Memory B cell (primary cell): ENCODE measurements at regions not wholly inside any gene's neighbourhood (a gene's known extent, or its start where the extent isn't known, plus 50 kb on each side); places are given as distances from the start of the nearest gene placed in this dataset.

ENCODE experiments used
- ATAC-seq: fragments of 150-1000 bp; cut with Tn5 transposase; 2 replicates; pipeline ENCODE4 v1.10.0; 2021; ENCODE audit warnings: low read depth, mild to moderate bottlenecking, moderate library complexity
- DNase-seq, 2 donors: peaks; one replicate each; pipeline ENCODE4 v3.0.0; 2022; ENCODE audit warnings: low spot score in 2 of 2
- H3K27ac Mint-ChIP-seq: one replicate; pipeline ENCODE4 v1.8.0; 2022; ENCODE audit warnings: mild to moderate bottlenecking, moderate library complexity, mixed read lengths
- H3K27me3 Mint-ChIP-seq: one replicate; pipeline ENCODE4 v1.8.0; 2022; ENCODE audit warnings: mixed read lengths
- H3K36me3 Mint-ChIP-seq: one replicate; pipeline ENCODE4 v1.8.0; 2022; ENCODE audit warnings: mild to moderate bottlenecking, mixed read lengths
- H3K4me1 Mint-ChIP-seq: one replicate; pipeline ENCODE4 v1.8.0; 2022; ENCODE audit warnings: mixed read lengths
- H3K4me3 Mint-ChIP-seq: one replicate; pipeline ENCODE4 v1.8.0; 2022; ENCODE audit warnings: mild to moderate bottlenecking, moderate library complexity, mixed read lengths
- H3K9me3 Mint-ChIP-seq: one replicate; pipeline ENCODE4 v1.8.0; 2022; ENCODE audit warnings: mixed read lengths

- Mint-ChIP-seq H3K27me3 (no peaks in the 10 kb centered on the region), H3K36me3 (no peaks in the 10 kb centered on the region), H3K9me3 (peaks cover 7% of the 10 kb centered on the region), H3K4me1 (no peaks in the 10 kb centered on the region), H3K27ac (no peak overlapping the region), H3K4me3 (no peak overlapping the region)
- DNase-seq (no peak), ATAC-seq (no peak)
Observed at GRCh38 chr4:136810626-136811025, 721.7 kb downstream of the PCDH18 start.

GRCh38 chr4:136806844-136807243, 725.5 kb downstream of the PCDH18 start:
- ATAC-seq (no peak), DNase-seq (no peak)
- Mint-ChIP-seq H3K4me1 (no peaks in the 10 kb centered on the region), H3K4me3 (no peak overlapping the region), H3K9me3 (peaks cover 9% of the 10 kb centered on the region), H3K27me3 (no peaks in the 10 kb centered on the region), H3K36me3 (no peaks in the 10 kb centered on the region), H3K27ac (no peak overlapping the region)

- ATAC-seq, result no peak
- Mint-ChIP-seq H3K4me3 (no peak overlapping the region), H3K36me3 (no peaks in the 10 kb centered on the region)
Observed at GRCh38 chr4:136805617-136806016, 726.7 kb downstream of the PCDH18 start.

GRCh38 chr4:136803433-136803832, 728.9 kb downstream of the PCDH18 start:
- H3K27ac Mint-ChIP-seq, result no peak overlapping the region
- H3K27me3 Mint-ChIP-seq, result no peaks in the 10 kb centered on the region
- H3K4me1 Mint-ChIP-seq, result no peaks in the 10 kb centered on the region
- ATAC-seq, result no peak
- H3K4me3 Mint-ChIP-seq, result no peak overlapping the region
- H3K36me3 Mint-ChIP-seq, result no peaks in the 10 kb centered on the region
- DNase-seq, result no peak
- H3K9me3 Mint-ChIP-seq, result peaks cover 7% of the 10 kb centered on the region

More at GRCh38 chr4:136805617-136806016, 726.7 kb downstream of the PCDH18 start:
- peaks cover 9% of the 10 kb centered on the region for H3K9me3 Mint-ChIP-seq
- no peak for DNase-seq
- no peaks in the 10 kb centered on the region for H3K4me1 Mint-ChIP-seq
- no peak overlapping the region for H3K27ac Mint-ChIP-seq
- H3K27me3 Mint-ChIP-seq, result no peaks in the 10 kb centered on the region

- Mint-ChIP-seq H3K36me3 (no peaks in the 10 kb centered on the region), H3K4me3 (no peak overlapping the region), H3K27me3 (no peaks in the 10 kb centered on the region), H3K4me1 (no peaks in the 10 kb centered on the region), H3K27ac (no peak overlapping the region), H3K9me3 (peaks cover 1% of the 10 kb centered on the region)
- ATAC-seq, result no peak
- no peak for DNase-seq
Observed at GRCh38 chr4:136800248-136800647, 732.0 kb downstream of the PCDH18 start.

GRCh38 chr4:136796953-136797352, 735.3 kb downstream of the PCDH18 start:
- H3K4me1 Mint-ChIP-seq, result no peaks in the 10 kb centered on the region
- H3K27ac Mint-ChIP-seq, result no peak overlapping the region
- DNase-seq (no peak), ATAC-seq (no peak)
- no peaks in the 10 kb centered on the region for H3K27me3 Mint-ChIP-seq
- no peaks in the 10 kb centered on the region for H3K9me3 Mint-ChIP-seq
- H3K4me3 Mint-ChIP-seq, result no peak overlapping the region
- H3K36me3 Mint-ChIP-seq, result no peaks in the 10 kb centered on the region

GRCh38 chr4:136793848-136794247, 738.4 kb downstream of the PCDH18 start:
- DNase-seq (no peak), ATAC-seq (no peak)
- Mint-ChIP-seq H3K36me3 (no peaks in the 10 kb centered on the region), H3K4me1 (no peaks in the 10 kb centered on the region), H3K4me3 (no peak overlapping the region), H3K9me3 (no peaks in the 10 kb centered on the region), H3K27ac (no peak overlapping the region), H3K27me3 (no peaks in the 10 kb centered on the region)

- no peaks in the 10 kb centered on the region for H3K36me3 Mint-ChIP-seq
- H3K4me3 Mint-ChIP-seq, result no peak overlapping the region
- H3K27ac Mint-ChIP-seq, result no peak overlapping the region
- DNase-seq (no peak), ATAC-seq (no peak)
- H3K27me3 Mint-ChIP-seq, result no peaks in the 10 kb centered on the region
- H3K4me1 Mint-ChIP-seq, result no peaks in the 10 kb centered on the region
- H3K9me3 Mint-ChIP-seq, result peaks cover 5% of the 10 kb centered on the region
Observed at GRCh38 chr4:136784326-136784725, 748.0 kb downstream of the PCDH18 start.

GRCh38 chr4:136769717-136770116, 762.6 kb downstream of the PCDH18 start:
- H3K4me1 Mint-ChIP-seq, result no peaks in the 10 kb centered on the region
- DNase-seq (no peak), ATAC-seq (no peak)
- peaks cover 1% of the 10 kb centered on the region for H3K9me3 Mint-ChIP-seq
- no peaks in the 10 kb centered on the region for H3K27me3 Mint-ChIP-seq
- H3K27ac Mint-ChIP-seq, result no peak overlapping the region
- H3K4me3 Mint-ChIP-seq, result no peak overlapping the region
- no peaks in the 10 kb centered on the region for H3K36me3 Mint-ChIP-seq

GRCh38 chr4:136768925-136769275, 763.4 kb downstream of the PCDH18 start:
- DNase-seq (no peak), ATAC-seq (no peak)
- Mint-ChIP-seq H3K9me3 (peaks cover 1% of the 10 kb centered on the region), H3K36me3 (no peaks in the 10 kb centered on the region), H3K4me1 (no peaks in the 10 kb centered on the region), H3K27me3 (no peaks in the 10 kb centered on the region), H3K27ac (no peak overlapping the region), H3K4me3 (no peak overlapping the region)

- ATAC-seq (no peak), DNase-seq (no peak)
- no peak overlapping the region for H3K27ac Mint-ChIP-seq
- no peak overlapping the region for H3K4me3 Mint-ChIP-seq
- no peaks in the 10 kb centered on the region for H3K27me3 Mint-ChIP-seq
- no peaks in the 10 kb centered on the region for H3K4me1 Mint-ChIP-seq
- peaks cover 1% of the 10 kb centered on the region for H3K9me3 Mint-ChIP-seq
- H3K36me3 Mint-ChIP-seq, result no peaks in the 10 kb centered on the region
Observed at GRCh38 chr4:136768213-136768924, 763.9 kb downstream of the PCDH18 start.

- DNase-seq, result no peak
- H3K4me3 Mint-ChIP-seq, result no peak overlapping the region
- no peaks in the 10 kb centered on the region for H3K9me3 Mint-ChIP-seq
- H3K27ac Mint-ChIP-seq, result no peak overlapping the region
- no peaks in the 10 kb centered on the region for H3K27me3 Mint-ChIP-seq
- no peak for ATAC-seq
- no peaks in the 10 kb centered on the region for H3K4me1 Mint-ChIP-seq
- H3K36me3 Mint-ChIP-seq, result no peaks in the 10 kb centered on the region
Observed at GRCh38 chr4:136763919-136764318, 768.4 kb downstream of the PCDH18 start.

- no peak overlapping the region for H3K27ac Mint-ChIP-seq
- H3K27me3 Mint-ChIP-seq, result no peaks in the 10 kb centered on the region
- ATAC-seq, result no peak
- H3K9me3 Mint-ChIP-seq, result no peaks in the 10 kb centered on the region
- H3K4me1 Mint-ChIP-seq, result no peaks in the 10 kb centered on the region
- H3K4me3 Mint-ChIP-seq, result no peak overlapping the region
- no peaks in the 10 kb centered on the region for H3K36me3 Mint-ChIP-seq
- no peak for DNase-seq
Observed at GRCh38 chr4:136755531-136755916, 776.8 kb downstream of the PCDH18 start.

GRCh38 chr4:136754810-136755530, 777.3 kb downstream of the PCDH18 start:
- H3K4me1 Mint-ChIP-seq, result no peaks in the 10 kb centered on the region
- no peak overlapping the region for H3K27ac Mint-ChIP-seq
- no peaks in the 10 kb centered on the region for H3K36me3 Mint-ChIP-seq
- no peaks in the 10 kb centered on the region for H3K9me3 Mint-ChIP-seq
- H3K27me3 Mint-ChIP-seq, result no peaks in the 10 kb centered on the region
- no peak for ATAC-seq
- H3K4me3 Mint-ChIP-seq, result no peak overlapping the region
- DNase-seq, result no peak

GRCh38 chr4:136751556-136751955, 780.7 kb downstream of the PCDH18 start:
- Mint-ChIP-seq H3K36me3 (no peaks in the 10 kb centered on the region), H3K27ac (no peak overlapping the region), H3K4me1 (no peaks in the 10 kb centered on the region), H3K9me3 (no peaks in the 10 kb centered on the region), H3K4me3 (no peak overlapping the region), H3K27me3 (no peaks in the 10 kb centered on the region)
- ATAC-seq, result no peak
- no peak for DNase-seq
